Kidney epithelial cell (primary cell): ENCODE measurements at regions not wholly inside any gene's neighbourhood (a gene's known extent, or its start where the extent isn't known, plus 50 kb on each side); places are given as distances from the start of the nearest gene placed in this dataset.
A peak's percentile ranks its signal among the peaks of the same experiment; 100 is the strongest.

Experiments used
- DNase-seq: peaks from one replicate; pipeline ENCODE4 v3.0.0-alpha.2; 2010; ENCODE audit warnings: low read depth
- H3K27me3 ChIP-seq: 2 replicates; pipeline ENCODE4 v1.6.0; 2011; ENCODE audit warnings: low read length; ENCODE audit not compliant: control insufficient read depth, insufficient read depth
- H3K36me3 ChIP-seq: 2 replicates; pipeline ENCODE4 v1.5.1; 2011; ENCODE audit warnings: low read length; ENCODE audit not compliant: control insufficient read depth, insufficient read depth
- H3K4me3 ChIP-seq: 2 replicates; pipeline ENCODE4 v1.5.1; 2011; ENCODE audit warnings: low read depth, mild to moderate bottlenecking, control low read depth, low read length
- TF ChIP-seq, protein P1 (sequence below): IDR thresholded peaks from 2 replicates; pipeline ENCODE4 v1.5.1; 2011; ENCODE audit warnings: mild to moderate bottlenecking, moderate library complexity, low read length, control low read depth, inconsistent platforms; ENCODE audit not compliant: insufficient read depth, poor library complexity, severe bottlenecking

DNA sequence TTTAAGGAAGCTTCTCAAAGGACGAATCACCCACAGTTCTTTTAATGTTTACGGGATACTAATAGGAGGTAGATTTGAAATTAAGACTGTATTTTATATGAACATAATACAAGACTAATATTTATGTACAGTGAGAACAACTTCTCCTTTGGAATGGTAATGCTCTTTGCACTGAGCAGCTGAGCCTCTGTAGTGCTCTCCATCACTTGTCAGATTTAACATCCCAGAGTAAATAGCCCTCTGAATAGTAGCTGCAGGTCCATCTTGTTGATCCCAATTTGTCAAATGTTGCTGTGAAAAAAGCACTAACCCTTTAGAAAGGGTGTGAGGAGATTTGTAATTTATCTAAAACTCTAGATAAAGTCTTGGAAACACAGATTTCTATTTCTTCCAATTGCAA, 351.4 kb upstream of the KCNMB2 start:
- TF ChIP-seq, protein P1, sequence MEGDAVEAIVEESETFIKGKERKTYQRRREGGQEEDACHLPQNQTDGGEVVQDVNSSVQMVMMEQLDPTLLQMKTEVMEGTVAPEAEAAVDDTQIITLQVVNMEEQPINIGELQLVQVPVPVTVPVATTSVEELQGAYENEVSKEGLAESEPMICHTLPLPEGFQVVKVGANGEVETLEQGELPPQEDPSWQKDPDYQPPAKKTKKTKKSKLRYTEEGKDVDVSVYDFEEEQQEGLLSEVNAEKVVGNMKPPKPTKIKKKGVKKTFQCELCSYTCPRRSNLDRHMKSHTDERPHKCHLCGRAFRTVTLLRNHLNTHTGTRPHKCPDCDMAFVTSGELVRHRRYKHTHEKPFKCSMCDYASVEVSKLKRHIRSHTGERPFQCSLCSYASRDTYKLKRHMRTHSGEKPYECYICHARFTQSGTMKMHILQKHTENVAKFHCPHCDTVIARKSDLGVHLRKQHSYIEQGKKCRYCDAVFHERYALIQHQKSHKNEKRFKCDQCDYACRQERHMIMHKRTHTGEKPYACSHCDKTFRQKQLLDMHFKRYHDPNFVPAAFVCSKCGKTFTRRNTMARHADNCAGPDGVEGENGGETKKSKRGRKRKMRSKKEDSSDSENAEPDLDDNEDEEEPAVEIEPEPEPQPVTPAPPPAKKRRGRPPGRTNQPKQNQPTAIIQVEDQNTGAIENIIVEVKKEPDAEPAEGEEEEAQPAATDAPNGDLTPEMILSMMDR = no peak
- Histone ChIP-seq H3K36me3 (no peaks in the 10 kb centered on the region), H3K27me3 (no peaks in the 10 kb centered on the region), H3K4me3 (no peak overlapping the region)
- no peak for DNase-seq

DNA sequence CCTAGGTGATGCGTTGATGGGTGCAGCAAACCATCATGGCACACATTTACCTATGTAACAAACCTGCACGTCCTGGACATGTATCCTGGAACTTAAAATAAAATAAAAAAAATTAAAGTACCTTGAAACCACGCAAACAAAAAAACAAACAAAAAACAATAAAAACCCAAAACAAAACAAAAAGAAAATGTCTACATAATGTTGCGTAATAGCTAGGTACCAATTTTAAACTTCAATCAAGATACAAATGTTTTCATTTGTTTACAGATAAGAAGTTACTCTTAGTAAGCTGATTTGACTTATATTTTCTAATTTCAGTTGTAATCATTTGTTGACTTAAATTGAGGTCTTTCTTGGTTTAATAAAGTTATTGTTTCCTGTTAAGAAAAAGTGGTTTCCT, 349.6 kb upstream of the KCNMB2 start:
- no peaks in the 10 kb centered on the region for H3K36me3 ChIP-seq
- DNase-seq = no peak
- no peak overlapping the region for H3K4me3 ChIP-seq
- TF ChIP-seq, protein P1 = no peak
- no peaks in the 10 kb centered on the region for H3K27me3 ChIP-seq

DNA sequence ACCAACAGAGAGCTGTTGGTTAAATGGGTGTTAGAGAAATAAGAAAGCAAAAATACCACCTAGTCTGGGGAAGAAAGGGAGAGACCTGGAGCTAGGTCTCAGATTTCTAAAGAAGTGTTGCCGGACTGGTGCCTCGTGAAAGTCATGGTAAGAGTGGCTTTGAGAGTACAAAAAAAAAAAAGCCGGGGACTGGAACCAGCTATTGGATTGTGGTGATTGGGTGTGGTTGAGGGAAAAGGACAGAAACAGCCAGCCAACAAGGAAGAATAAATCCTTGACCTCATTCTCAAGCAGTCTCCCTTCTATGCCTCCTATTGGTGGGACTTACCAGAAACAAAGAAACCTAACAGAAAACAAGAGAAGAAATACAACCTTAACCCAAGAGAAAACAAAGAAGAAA, 346.4 kb upstream of the KCNMB2 start:
- H3K27me3 ChIP-seq = no peaks in the 10 kb centered on the region
- DNase-seq = no peak
- TF ChIP-seq, protein P1 = no peak
- no peaks in the 10 kb centered on the region for H3K36me3 ChIP-seq
- H3K4me3 ChIP-seq = no peak overlapping the region

DNA sequence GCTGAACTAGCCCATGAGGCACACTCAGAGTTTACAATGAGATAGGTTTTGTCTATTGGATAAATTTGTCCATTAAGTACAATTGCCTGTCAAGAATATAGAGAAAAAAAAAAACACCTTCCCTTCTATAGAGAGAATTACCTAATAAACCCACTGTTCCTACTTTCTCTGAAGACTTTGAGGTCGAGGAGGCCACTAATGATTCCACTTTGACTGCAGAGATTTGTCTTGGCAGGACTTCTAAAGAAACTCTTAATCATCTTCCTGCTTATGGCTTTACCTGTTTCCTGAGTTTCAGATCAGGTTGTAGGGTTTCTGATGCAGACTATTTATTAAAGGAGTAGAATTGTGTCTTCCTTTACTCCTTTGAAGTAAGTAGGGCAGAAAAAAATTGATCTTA, 342.4 kb upstream of the KCNMB2 start:
- H3K4me3 ChIP-seq = no peak overlapping the region
- TF ChIP-seq, protein P1 = no peak
- H3K36me3 ChIP-seq = no peaks in the 10 kb centered on the region
- no peaks in the 10 kb centered on the region for H3K27me3 ChIP-seq
- no peak for DNase-seq

DNA sequence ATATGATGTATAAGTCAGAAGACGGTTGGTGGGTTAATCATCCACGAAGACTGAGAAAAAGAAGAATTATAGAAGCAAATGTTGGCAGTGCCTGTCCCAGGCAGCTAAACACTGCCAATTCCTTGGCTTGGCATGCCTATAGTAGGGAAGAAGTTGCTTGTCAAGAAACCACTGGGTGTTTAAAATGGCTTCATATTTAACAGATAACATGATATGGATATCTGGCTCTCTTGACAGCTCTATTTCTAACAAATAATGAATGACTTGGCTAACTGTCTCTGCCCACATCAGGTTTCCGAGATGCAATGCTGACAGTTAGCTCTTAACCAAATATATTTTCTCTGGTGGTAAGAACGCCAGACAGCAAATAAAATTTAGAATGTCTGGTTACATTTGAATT, 341.7 kb upstream of the KCNMB2 start:
- Histone ChIP-seq H3K36me3 (no peaks in the 10 kb centered on the region), H3K27me3 (no peaks in the 10 kb centered on the region), H3K4me3 (no peak overlapping the region)
- no peak for DNase-seq
- TF ChIP-seq, protein P1 = no peak

DNA sequence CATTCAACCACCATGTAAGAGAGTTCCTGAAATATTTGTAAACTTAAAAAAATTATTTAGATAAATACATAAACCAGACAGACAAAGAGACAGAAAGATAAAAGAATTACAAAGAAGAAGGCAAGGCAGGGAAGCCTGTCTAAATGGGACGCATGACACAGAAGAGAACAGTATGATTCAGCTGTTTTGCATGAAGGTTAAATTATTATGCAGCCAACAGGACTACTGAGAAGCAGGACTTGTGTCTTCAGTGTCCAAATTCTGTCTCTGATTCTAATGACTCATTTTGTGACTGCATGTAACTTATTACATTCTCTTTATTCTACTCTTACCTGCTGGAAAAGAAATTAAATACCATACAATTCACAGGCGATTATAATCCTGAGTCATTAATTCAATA, 340.4 kb upstream of the KCNMB2 start:
- Histone ChIP-seq H3K36me3 (no peaks in the 10 kb centered on the region), H3K27me3 (no peaks in the 10 kb centered on the region), H3K4me3 (no peak overlapping the region)
- TF ChIP-seq, protein P1 = no peak
- DNase-seq = peak; percentile 7
